AG04449 (cell line): ENCODE measurements at regions not wholly inside any gene's neighbourhood (a gene's known extent, or its start where the extent isn't known, plus 50 kb on each side); places are given as distances from the start of the nearest gene placed in this dataset.
"Not testable (repeated sequence)": the region's sequence is repeated elsewhere in the genome, so short reads cannot be mapped to it uniquely, and the experiment has no call there.

ENCODE experiments used
- CTCF ChIA-PET: fragments of 350-600 bp; formaldehyde crosslinking; extraction: SDS; loops from one replicate; lab custom pipeline; 2021; ENCODE audit warnings: antibody characterized with exemption; lab: Yijun Ruan, JAX
- POLR2A ChIA-PET: fragments of 400-600, 350-600 bp; formaldehyde crosslinking; extraction: SDS; loops from one replicate; lab custom pipeline; 2020; ENCODE audit warnings: antibody characterized with exemption, inconsistent platforms; lab: Yijun Ruan, JAX
- DNase-seq: peaks from one replicate; pipeline ENCODE4 v3.0.0-alpha.2; 2010; ENCODE audit warnings: low read depth, low spot score
- H3K4me3 ChIP-seq: 2 replicates; pipeline ENCODE4 v1.5.1; 2011; ENCODE audit warnings: low read depth, mild to moderate bottlenecking, control low read depth, low read length
- TF ChIP-seq, protein P1 (sequence below): IDR thresholded peaks from one replicate; pipeline ENCODE4 v1.5.1; 2011; ENCODE audit warnings: mild to moderate bottlenecking, moderate library complexity, low read length, control low read depth, inconsistent platforms; ENCODE audit not compliant: insufficient read depth; ENCODE audit errors: missing control alignments

DNA sequence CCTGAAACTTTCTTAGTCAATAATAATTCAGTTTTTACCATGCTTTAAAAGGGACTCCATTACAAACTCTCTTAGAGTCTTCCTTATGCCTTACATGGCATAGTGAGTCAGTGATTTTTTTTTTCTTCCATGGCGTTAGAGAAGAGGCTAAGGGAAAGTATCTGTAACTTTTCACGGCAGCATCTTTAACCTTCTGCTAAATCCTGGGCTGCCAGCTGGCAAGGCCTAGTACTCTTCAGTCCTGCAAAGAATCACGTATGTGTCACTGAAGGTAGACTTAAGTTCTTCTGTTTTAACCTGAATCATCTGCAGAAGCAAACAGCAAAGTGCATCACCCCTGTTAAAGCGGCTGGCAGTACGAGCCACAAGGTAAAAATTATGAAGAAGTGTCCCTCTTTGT, 286.3 kb upstream of the FN1 start:
- no peak overlapping the region for H3K4me3 ChIP-seq
- CTCF ChIA-PET: interaction anchor here (0.9 kb wide), 1 partner anchor 20 kb away, joined by 5 read pairs; no protein-coding TSS in a partner anchor
- no peak for DNase-seq
- TF ChIP-seq, protein P1, sequence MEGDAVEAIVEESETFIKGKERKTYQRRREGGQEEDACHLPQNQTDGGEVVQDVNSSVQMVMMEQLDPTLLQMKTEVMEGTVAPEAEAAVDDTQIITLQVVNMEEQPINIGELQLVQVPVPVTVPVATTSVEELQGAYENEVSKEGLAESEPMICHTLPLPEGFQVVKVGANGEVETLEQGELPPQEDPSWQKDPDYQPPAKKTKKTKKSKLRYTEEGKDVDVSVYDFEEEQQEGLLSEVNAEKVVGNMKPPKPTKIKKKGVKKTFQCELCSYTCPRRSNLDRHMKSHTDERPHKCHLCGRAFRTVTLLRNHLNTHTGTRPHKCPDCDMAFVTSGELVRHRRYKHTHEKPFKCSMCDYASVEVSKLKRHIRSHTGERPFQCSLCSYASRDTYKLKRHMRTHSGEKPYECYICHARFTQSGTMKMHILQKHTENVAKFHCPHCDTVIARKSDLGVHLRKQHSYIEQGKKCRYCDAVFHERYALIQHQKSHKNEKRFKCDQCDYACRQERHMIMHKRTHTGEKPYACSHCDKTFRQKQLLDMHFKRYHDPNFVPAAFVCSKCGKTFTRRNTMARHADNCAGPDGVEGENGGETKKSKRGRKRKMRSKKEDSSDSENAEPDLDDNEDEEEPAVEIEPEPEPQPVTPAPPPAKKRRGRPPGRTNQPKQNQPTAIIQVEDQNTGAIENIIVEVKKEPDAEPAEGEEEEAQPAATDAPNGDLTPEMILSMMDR: no peak
- POLR2A ChIA-PET: no interaction called here

DNA sequence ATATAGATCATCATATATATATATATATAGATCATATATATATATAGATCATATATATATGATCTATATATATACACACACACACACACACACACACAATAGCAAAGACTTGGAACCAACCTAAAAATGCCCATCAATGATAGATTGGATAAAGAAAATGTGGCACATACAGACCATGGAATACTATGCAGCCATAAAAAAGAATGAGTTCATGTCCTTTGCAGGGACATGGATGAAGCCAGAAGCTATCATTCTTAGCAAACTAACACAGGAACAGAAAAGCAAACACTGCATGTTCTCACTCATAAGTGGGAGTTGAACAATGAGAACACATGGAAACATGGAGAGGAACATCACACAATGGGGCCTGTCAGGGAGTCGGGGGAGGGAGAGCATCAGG, 285.6 kb upstream of the FN1 start:
- CTCF ChIA-PET, DNase-seq, H3K4me3 ChIP-seq, POLR2A ChIA-PET: not testable (repeated sequence)

DNA sequence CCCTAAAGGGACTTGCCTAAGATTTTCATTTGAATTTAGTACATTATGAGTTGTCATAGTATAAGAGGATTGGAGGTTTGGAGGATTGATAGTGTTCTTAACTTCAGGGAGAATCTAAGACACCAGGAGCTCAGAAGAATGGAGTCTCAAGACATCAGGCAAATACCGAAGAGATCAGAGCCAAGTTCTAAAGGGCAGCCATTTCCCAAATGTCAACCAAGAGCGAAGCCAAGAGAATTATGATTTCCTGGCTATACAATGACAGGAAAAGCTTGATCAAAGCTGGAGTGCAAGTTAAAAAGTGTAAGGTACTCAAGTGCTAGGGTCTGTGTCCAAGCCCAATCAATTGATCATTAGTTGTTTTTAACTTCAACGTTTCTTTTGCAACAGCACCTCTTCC, 283.0 kb upstream of the FN1 start:
- CTCF ChIA-PET: no interaction called here
- TF ChIP-seq, protein P1: no peak

GRCh38 chr2:215718436-215718835, 282.6 kb upstream of the FN1 start:
- POLR2A ChIA-PET: no interaction called here
- no peak overlapping the region for H3K4me3 ChIP-seq
- CTCF ChIA-PET: no interaction called here
- TF ChIP-seq, protein P1: no peak
- DNase-seq: no peak

More for the DNA sequence above, 283.0 kb upstream of the FN1 start:
- no peak overlapping the region for H3K4me3 ChIP-seq
- DNase-seq: no peak
- POLR2A ChIA-PET: no interaction called here

GRCh38 chr2:215717501-215718381, 281.9 kb upstream of the FN1 start:
- POLR2A ChIA-PET: no interaction called here
- H3K4me3 ChIP-seq: no peak overlapping the region
- DNase-seq: no peak
- CTCF ChIA-PET: interaction anchor here (1.4 kb wide), 1 partner anchor 111 kb away, joined by 3 read pairs; no protein-coding TSS in a partner anchor
- TF ChIP-seq, protein P1: no peak

DNA sequence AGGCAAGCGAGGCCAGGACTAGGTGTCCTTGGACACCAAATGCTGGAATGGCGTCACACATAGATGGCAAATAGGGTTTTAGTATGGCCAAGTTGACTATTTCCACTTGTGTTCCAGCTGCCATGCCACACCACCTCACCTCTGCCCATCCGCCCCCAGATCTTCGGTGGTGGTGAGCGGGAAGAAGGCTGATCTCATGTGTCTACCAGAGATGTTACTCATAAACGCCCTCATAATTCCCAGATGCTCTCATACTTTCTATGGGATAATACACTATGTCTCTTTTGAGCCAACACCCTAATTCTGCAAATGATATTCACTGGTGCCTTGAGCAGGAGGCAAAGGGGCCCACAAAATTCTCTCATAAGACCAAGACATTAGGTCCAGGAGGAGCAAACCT, 281.1 kb upstream of the FN1 start:
- no peak for DNase-seq
- TF ChIP-seq, protein P1: no peak
- no peak overlapping the region for H3K4me3 ChIP-seq
- ChIA-PET CTCF (interaction anchor here (1.4 kb wide), 1 partner anchor 111 kb away, joined by 3 read pairs; no protein-coding TSS in a partner anchor), POLR2A (no interaction called here)
